Right atrium auricular region (tissue), 2 donors: ENCODE measurements at regions not wholly inside any gene's neighbourhood (a gene's known extent, or its start where the extent isn't known, plus 50 kb on each side); places are given as distances from the start of the nearest gene placed in this dataset.
"Not testable (repeated sequence)": the region's sequence is repeated elsewhere in the genome, so short reads cannot be mapped to it uniquely, and the experiment has no call there.

Experiments
- DNase-seq: peaks from one replicate; pipeline ENCODE4 v3.0.0-alpha.2; 2019; ENCODE audit warnings: low spot score
- H3K27ac ChIP-seq, 2 donors: fragments of 200-600 bp; sonication (generic); 1 replicate in 1 of 2; 2 replicates in 1 of 2; pipeline ENCODE4 v1.5.1; 2016 to 2019
- H3K27me3 ChIP-seq, 2 donors: fragments of 200-600 bp; sonication (generic); one replicate each; pipeline versions ENCODE4 v1.5.1 to v1.6.0; 2017 to 2019
- H3K36me3 ChIP-seq: fragments of 200-600 bp; sonication (generic); one replicate; pipeline ENCODE4 v1.5.1; 2016
- H3K4me1 ChIP-seq, 2 donors: fragments of 200-600 bp; sonication (generic); one replicate each; pipeline versions ENCODE4 v1.5.1 to v1.6.0; 2017 to 2019
- H3K4me3 ChIP-seq, 2 donors: fragments of 200-600 bp; sonication (generic); 1 replicate in 1 of 2; 2 replicates in 1 of 2; pipeline ENCODE4 v1.5.1; 2017 to 2019; ENCODE audit warnings: mild to moderate bottlenecking in 1 of 2, moderate library complexity in 1 of 2
- H3K9me3 ChIP-seq, 2 donors: fragments of 200-600 bp; sonication (generic); one replicate each; pipeline ENCODE4 v1.5.1; 2019
- CTCF ChIP-seq, 2 donors: fragments of 200-600 bp; sonication (generic); IDR thresholded peaks; one replicate each; pipeline ENCODE4 v1.5.1; 2019; ENCODE audit warnings: antibody characterized with exemption in 2 of 2

GRCh38 chr17:53466733-53467132 lies 356.0 kb upstream of the KIF2B start:
- Histone ChIP-seq H3K4me3 (no peak overlapping the region), H3K36me3 (no peaks in the 10 kb centered on the region), H3K4me1 (no peaks in the 10 kb centered on the region), H3K27ac (no peak overlapping the region), H3K27me3 (no peaks in the 10 kb centered on the region), H3K9me3 (peaks cover 0 to 2% of the 10 kb centered on the region in 2 donors)
- no peak for TF ChIP-seq CTCF (IDR thresholded peaks at IDR 0.05)
- no peak for DNase-seq

GRCh38 chr17:53464396-53464795 lies 358.3 kb upstream of the KIF2B start:
- not testable (repeated sequence) for DNase-seq, H3K4me1 ChIP-seq, H3K9me3 ChIP-seq, H3K27ac ChIP-seq, H3K36me3 ChIP-seq, H3K27me3 ChIP-seq, H3K4me3 ChIP-seq

- no peaks in the 10 kb centered on the region for H3K36me3 ChIP-seq
- no peak for TF ChIP-seq CTCF (IDR thresholded peaks at IDR 0.05)
- H3K4me1 ChIP-seq = no peaks in the 10 kb centered on the region
- H3K9me3 ChIP-seq = peaks cover 0 to 2% of the 10 kb centered on the region in 2 donors
- no peak overlapping the region for H3K27ac ChIP-seq
- H3K27me3 ChIP-seq = no peaks in the 10 kb centered on the region
- no peak overlapping the region for H3K4me3 ChIP-seq
- no peak for DNase-seq
Measured at GRCh38 chr17:53463363-53463762, 359.4 kb upstream of the KIF2B start.

- Histone ChIP-seq H3K4me1 (no peaks in the 10 kb centered on the region), H3K4me3 (no peak overlapping the region), H3K36me3 (no peaks in the 10 kb centered on the region), H3K27me3 (no peaks in the 10 kb centered on the region), H3K27ac (no peak overlapping the region), H3K9me3 (peaks cover 0 to 2% of the 10 kb centered on the region in 2 donors)
- no peak for DNase-seq
- no peak for TF ChIP-seq CTCF (IDR thresholded peaks at IDR 0.05)
Measured at GRCh38 chr17:53462393-53462811, 360.3 kb upstream of the KIF2B start.

GRCh38 chr17:53455943-53456342 lies 366.8 kb upstream of the KIF2B start:
- DNase-seq, H3K27me3 ChIP-seq, H3K9me3 ChIP-seq, H3K4me1 ChIP-seq, H3K36me3 ChIP-seq, H3K27ac ChIP-seq, H3K4me3 ChIP-seq: not testable (repeated sequence)

GRCh38 chr17:53454337-53454736 lies 368.4 kb upstream of the KIF2B start:
- Histone ChIP-seq H3K27me3 (no peaks in the 10 kb centered on the region), H3K36me3 (no peaks in the 10 kb centered on the region), H3K4me1 (no peaks in the 10 kb centered on the region), H3K27ac (no peak overlapping the region), H3K9me3 (no peaks in the 10 kb centered on the region), H3K4me3 (no peak overlapping the region)
- DNase-seq = no peak
- TF ChIP-seq CTCF (IDR thresholded peaks at IDR 0.05) = no peak

- no peak for TF ChIP-seq CTCF (IDR thresholded peaks at IDR 0.05)
- Histone ChIP-seq H3K4me3 (no peak overlapping the region), H3K9me3 (no peaks in the 10 kb centered on the region), H3K27ac (no peak overlapping the region), H3K4me1 (no peaks in the 10 kb centered on the region), H3K36me3 (no peaks in the 10 kb centered on the region), H3K27me3 (no peaks in the 10 kb centered on the region)
- DNase-seq = no peak
Measured at GRCh38 chr17:53449324-53449723, 373.4 kb upstream of the KIF2B start.
